Adrenal gland (tissue), 5 donors: ENCODE measurements at regions not wholly inside any gene's neighbourhood (a gene's known extent, or its start where the extent isn't known, plus 50 kb on each side); places are given as distances from the start of the nearest gene placed in this dataset.

Experiments
- POLR2A ChIP-seq, 2 donors: fragments of 450-650 bp; IDR thresholded peaks; one replicate each; pipeline ENCODE4 v1.6.1; 2017; ENCODE audit warnings: antibody characterized with exemption in 2 of 2, mild to moderate bottlenecking in 2 of 2, moderate library complexity in 1 of 2
- TF ChIP-seq, protein P1 (sequence below), 6 experiments: fragments of 450-650 bp in 4 of 6; fragments of 200-600 bp in 2 of 6; sonication (generic) in 1 of 6; IDR thresholded peaks; 1 replicate in 5 of 6; 2 replicates in 1 of 6; pipeline versions ENCODE4 v1.5.1 to v1.8.0; 2016 to 2021; ENCODE audit warnings: antibody characterized with exemption in 6 of 6, mild to moderate bottlenecking in 2 of 6, moderate library complexity in 1 of 6
- donor health status: DM: no; HTN: no; CAD: no.

- TF ChIP-seq POLR2A (IDR thresholded peaks at IDR 0.05) = no peak
- TF ChIP-seq, protein P1, sequence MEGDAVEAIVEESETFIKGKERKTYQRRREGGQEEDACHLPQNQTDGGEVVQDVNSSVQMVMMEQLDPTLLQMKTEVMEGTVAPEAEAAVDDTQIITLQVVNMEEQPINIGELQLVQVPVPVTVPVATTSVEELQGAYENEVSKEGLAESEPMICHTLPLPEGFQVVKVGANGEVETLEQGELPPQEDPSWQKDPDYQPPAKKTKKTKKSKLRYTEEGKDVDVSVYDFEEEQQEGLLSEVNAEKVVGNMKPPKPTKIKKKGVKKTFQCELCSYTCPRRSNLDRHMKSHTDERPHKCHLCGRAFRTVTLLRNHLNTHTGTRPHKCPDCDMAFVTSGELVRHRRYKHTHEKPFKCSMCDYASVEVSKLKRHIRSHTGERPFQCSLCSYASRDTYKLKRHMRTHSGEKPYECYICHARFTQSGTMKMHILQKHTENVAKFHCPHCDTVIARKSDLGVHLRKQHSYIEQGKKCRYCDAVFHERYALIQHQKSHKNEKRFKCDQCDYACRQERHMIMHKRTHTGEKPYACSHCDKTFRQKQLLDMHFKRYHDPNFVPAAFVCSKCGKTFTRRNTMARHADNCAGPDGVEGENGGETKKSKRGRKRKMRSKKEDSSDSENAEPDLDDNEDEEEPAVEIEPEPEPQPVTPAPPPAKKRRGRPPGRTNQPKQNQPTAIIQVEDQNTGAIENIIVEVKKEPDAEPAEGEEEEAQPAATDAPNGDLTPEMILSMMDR (IDR thresholded peaks at IDR 0.05) = no peak
Observed at GRCh38 chr15:92706201-92706600, 50.6 kb upstream of the FAM174B start.
